ENCODE measurements at regions not wholly inside any gene's neighbourhood (a gene's known extent, or its start where the extent isn't known, plus 50 kb on each side); places are given as distances from the start of the nearest gene placed in this dataset.

- WGBS, 2 experiments (ENCODE audit: extremely low coverage in 1 of 2, insufficient coverage in 1 of 2, insufficient read length in 1 of 2, insufficient replicate concordance in 2 of 2, low coverage in 1 of 2, low lambda C conversion rate in 2 of 2, missing lambda C conversion rate in 1 of 2), result 89% methylated on average over 2 of the region's 2 CpGs; no CpG with 5 or more reads in 1 of the 2 experiments
- H3K79me2 ChIP-seq (ENCODE audit: control insufficient read depth in 1 of 2, insufficient read depth in 2 of 2, low read length in 2 of 2), result no peaks in the 10 kb centered on the region
These were observed 1008.1 kb upstream of the SLC10A2 start for GRCh38 chr13:104074326-104074725.

More at GRCh38 chr13:104074326-104074725, 1008.1 kb upstream of the SLC10A2 start:
- Histone ChIP-seq H3K36me3 (ENCODE audit: control insufficient read depth in 2 of 4, insufficient read depth in 4 of 4, low read length in 3 of 4) (no peaks in the 10 kb centered on the region), H3K4me3 (ENCODE audit: extremely low read depth in 1 of 4, insufficient read depth in 2 of 4, low read depth in 3 of 4, low read length in 4 of 4) (no peak overlapping the region), H4K20me1 (replicated peaks in 1 of 2; ENCODE audit: control insufficient read depth in 1 of 2, insufficient read depth in 2 of 2, low read length in 2 of 2) (no peaks in the 10 kb centered on the region), H2BK5ac (ENCODE audit: low read depth, low read length) (no peak overlapping the region), H4K5ac (ENCODE audit: insufficient read length, low read depth, low read length) (no peak overlapping the region), H3K79me1 (ENCODE audit: low read depth, low read length) (no peaks in the 10 kb centered on the region), H2BK120ac (replicated peaks; ENCODE audit: low read depth, low read length) (no peak overlapping the region), H2AK5ac (ENCODE audit: low read depth, low read length) (no peak overlapping the region), H3K56ac (replicated peaks; ENCODE audit: insufficient read length, low read depth, low read length) (no peak overlapping the region), H3K9me3 (ENCODE audit: insufficient read depth in 2 of 2, low read depth in 1 of 2, low read length in 1 of 2) (no peaks in the 10 kb centered on the region), H4K8ac (ENCODE audit: extremely low read depth, insufficient read depth, low read length) (no peak overlapping the region), H4K91ac (replicated peaks; ENCODE audit: insufficient read length, low read length) (no peak overlapping the region), H3K14ac (ENCODE audit: insufficient read length) (no peak overlapping the region), H3K9ac (replicated peaks in 1 of 4; ENCODE audit: extremely low read depth in 1 of 4, low read depth in 3 of 4, low read length in 3 of 4) (no peak overlapping the region), H3K4me2 (ENCODE audit: insufficient read depth in 1 of 2, low read depth in 2 of 2, low read length in 2 of 2) (no peak overlapping the region), H2BK20ac (ENCODE audit: low read length) (no peak overlapping the region), H2AFZ (ENCODE audit: low read length) (no peak overlapping the region), H3K27me3 (replicated peaks in 1 of 4; ENCODE audit: control insufficient read depth in 3 of 4, extremely low read depth in 1 of 4, insufficient read depth in 3 of 4, low read length in 3 of 4) (no peaks in the 10 kb centered on the region), H3K23ac (ENCODE audit: insufficient read length) (no peak overlapping the region), H3K27ac (ENCODE audit: low read depth, low read length) (no peak overlapping the region), H3K4ac (replicated peaks; ENCODE audit: insufficient read length, low read depth, low read length) (no peak overlapping the region), H3K18ac (ENCODE audit: extremely low read depth, low read length) (no peak overlapping the region), H2BK12ac (ENCODE audit: low read depth, low read length) (no peak overlapping the region), H3K23me2 (ENCODE audit: low read depth, low read length) (no peaks in the 10 kb centered on the region), H2BK15ac (ENCODE audit: low read length) (no peak overlapping the region), H3K4me1 (replicated peaks in 1 of 4; ENCODE audit: control insufficient read depth in 3 of 4, insufficient read depth in 4 of 4, low read length in 3 of 4) (no peaks in the 10 kb centered on the region)
- FAIRE-seq, result no peak
- no peak for DNase-seq (ENCODE audit: low read depth in 1 of 2, low spot score in 2 of 2)
- ChIA-PET POLR2A (ENCODE audit: partially characterized antibody) (no interaction called here), CTCF (ENCODE audit: partially characterized antibody) (no interaction called here)
- no peak for TF ChIP-seq SP4 (IDR thresholded peaks at IDR 0.05; ENCODE audit: low read length)
- TF ChIP-seq TEAD4 (IDR thresholded peaks at IDR 0.05; ENCODE audit: low read depth, low read length), result no peak
